NCI-H2107 treated with DMSO at 0.1 percent for 48 hours (cell line): ENCODE measurements at regions not wholly inside any gene's neighbourhood (a gene's known extent, or its start where the extent isn't known, plus 50 kb on each side); places are given as distances from the start of the nearest gene placed in this dataset.
"Not testable (repeated sequence)": the region's sequence is repeated elsewhere in the genome, so short reads cannot be mapped to it uniquely, and the experiment has no call there.

ENCODE experiments used
- DNase-seq: peaks from one replicate; lab custom pipeline; 2025; ENCODE audit not compliant: unreplicated experiment; lab: John Stamatoyannopoulos, UW

DNA sequence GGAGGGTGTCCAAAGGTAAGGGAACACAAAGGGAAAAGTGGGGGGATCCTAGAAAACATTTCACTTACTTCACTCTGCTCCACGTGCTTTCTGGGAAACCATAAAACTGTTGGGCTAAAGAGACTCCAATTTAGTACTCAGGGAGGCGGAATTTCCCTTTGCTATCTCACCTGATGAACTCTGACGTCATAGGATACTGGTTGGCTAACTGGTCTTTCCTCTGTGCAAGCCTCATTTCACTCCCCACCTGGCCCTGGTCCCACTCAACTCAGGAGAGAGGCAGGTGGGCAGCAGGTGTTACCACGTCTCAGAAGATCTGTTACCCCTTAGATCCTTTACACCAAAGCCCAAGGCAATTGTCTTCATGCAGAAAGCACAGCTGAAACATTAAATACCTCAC, 51.8 kb upstream of the PMAIP1 start:
- DNase-seq, result peak; percentile 98

DNA sequence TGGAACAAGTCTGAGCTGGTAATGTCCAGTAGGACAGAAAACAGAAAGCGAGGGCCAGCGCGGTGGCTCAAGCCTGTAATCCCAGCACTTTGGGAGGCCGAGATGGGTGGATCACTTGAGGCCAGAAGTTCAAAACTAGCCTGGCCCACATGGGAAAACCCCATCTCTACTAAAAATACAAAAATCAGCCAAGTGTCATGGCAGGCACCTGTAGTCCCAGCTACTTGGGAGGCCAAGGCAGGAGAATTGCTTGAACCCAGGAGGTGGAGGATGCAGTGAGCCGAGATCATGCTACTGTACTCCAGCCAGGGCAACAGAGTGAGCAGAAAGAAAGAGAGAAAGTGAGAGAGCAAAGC, 52.3 kb upstream of the PMAIP1 start:
- not testable (repeated sequence) for DNase-seq

- DNase-seq, result peak; percentile 45
Observed at GRCh38 chr18:59846814-59847490, 52.8 kb upstream of the PMAIP1 start.

GRCh38 chr18:59842947-59843346, 56.8 kb upstream of the PMAIP1 start:
- DNase-seq, result no peak

DNA sequence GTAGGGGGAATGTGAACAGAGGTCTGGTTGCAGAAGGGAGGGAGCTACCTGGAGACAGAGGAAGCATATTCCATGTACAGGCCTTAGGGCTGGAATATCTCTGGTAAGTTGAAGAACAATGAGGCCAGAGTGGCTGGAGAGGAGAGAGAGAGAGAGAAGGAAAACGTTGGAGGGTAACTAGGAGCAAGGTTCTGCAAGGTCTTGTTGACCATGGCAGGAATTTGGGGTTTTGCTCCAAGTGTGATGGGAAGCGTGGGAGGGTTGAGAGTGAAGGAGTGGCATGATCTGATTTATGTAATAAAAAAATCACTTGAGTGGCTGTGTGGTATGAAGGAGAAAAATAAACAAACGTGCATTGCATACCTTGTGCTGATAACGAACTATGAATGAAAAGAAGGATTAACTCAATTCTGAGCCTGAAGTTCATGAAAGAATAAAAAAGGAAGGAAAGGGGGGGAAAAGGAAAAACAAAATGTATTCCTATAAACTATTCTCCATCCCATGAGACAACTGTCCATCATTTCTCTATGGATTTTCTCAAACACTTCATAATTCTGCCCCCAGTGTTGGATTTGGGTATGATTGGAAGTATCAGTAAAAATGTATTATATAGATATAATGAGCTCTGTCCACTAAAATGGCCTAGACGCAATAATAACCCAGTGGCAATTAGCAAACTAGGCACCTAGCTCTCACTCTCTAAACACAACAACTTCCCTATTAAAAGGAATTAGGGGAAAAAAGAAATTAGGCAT, 59.7 kb upstream of the PMAIP1 start:
- DNase-seq, result peak; percentile 9

- no peak for DNase-seq
Observed at GRCh38 chr18:59839246-59839645, 60.5 kb upstream of the PMAIP1 start.

DNA sequence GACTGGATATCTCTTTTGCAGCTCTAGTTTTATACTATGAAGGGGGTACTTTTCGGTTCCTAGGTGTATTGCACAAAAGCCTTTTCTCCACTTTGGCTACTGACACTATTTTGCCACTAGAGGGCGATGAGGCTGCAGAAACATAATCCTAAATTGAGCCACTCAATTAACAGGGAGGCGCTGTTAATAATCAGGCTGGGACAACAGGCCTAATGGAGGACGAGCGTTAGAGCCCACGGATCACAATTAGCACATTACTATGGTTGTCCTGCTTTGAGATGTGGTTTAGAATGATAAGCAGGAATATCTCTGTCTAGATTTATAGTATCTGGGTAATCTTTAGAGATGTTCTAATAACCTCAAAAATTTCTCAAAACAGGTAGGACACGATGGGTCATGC, 62.2 kb upstream of the PMAIP1 start:
- DNase-seq, result peak; percentile 83

DNA sequence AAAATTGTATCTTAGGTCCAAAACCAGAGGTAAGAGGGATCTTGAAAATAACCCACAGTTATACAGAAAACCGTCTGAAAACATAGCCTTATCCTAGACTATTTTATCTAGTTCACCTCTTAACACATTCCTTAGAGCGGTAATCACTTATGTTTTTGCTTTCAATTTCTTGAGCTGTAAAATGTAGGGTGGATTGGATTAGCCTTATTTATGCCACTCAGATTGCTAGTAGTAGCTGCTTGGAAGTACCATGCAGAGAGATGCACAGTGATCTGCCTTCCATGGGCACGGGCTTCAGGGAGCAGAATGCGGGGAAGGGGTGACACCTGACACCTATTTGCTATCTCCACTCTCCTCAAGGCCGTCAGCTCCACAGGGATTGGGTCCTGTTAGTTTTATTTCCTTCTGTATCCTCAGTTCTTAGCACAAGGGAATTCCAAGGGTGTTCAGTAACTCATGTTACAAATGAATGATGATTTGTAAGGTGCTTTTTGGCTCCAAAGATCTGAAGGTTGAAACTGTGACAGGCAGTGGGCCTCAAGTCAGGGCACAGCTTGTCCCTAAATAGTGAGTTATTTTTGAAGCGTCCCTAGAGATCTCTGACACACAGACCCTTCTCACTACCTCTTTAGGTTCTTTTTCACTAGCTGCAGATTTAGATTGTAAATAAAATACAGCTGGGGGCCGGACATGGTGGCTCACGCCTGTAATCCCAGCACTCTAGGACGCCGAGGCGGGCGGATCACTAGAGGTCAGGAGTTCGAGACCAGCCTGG, 64.0 kb upstream of the PMAIP1 start:
- peak; percentile 65 for DNase-seq

DNA sequence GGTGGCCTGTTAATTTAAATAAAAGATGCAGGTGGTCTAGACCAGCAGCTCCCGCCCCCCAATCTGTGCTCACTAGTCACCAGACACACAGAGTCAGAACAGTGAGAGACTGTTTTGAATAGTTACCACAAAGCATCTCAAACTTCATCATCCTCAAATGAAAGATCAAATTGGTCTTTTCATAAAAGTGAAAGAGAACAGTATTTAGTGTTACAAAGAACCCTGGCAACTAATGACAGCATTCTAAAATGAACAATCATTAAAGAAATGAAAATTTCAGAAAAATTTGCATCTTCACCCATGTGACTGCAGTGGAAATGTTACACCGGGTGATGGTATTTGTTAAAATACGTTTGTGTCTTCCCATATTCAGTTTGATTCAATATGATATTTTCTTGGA, 65.5 kb upstream of the PMAIP1 start:
- DNase-seq, result no peak

DNA sequence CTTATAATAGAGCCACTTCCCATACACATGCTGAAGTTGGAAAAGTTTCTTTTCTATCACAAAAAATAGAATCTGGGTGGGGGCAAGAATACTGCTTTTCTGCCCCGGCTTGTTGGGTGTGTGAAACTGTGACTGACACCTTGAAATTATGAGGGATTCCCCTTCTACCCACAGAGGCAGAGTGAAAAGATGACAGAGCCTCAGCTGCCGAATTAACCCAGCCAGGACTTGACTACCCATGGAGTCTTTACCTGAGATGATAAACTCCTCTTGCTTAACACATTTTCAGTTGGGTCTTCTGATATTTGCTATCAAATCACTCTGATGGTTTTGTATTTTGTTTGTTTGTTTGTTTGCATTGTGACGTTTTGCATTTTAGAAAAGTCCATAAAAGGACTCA, 66.0 kb upstream of the PMAIP1 start:
- no peak for DNase-seq

GRCh38 chr18:59823596-59824195, 76.1 kb upstream of the PMAIP1 start:
- peak; percentile 83 for DNase-seq

GRCh38 chr18:59822612-59823550, 76.9 kb upstream of the PMAIP1 start:
- DNase-seq, result no peak

- DNase-seq, result no peak
Observed at GRCh38 chr18:59821983-59822382, 77.8 kb upstream of the PMAIP1 start.

- no peak for DNase-seq
Observed at GRCh38 chr18:59820663-59821062, 79.1 kb upstream of the PMAIP1 start.

DNA sequence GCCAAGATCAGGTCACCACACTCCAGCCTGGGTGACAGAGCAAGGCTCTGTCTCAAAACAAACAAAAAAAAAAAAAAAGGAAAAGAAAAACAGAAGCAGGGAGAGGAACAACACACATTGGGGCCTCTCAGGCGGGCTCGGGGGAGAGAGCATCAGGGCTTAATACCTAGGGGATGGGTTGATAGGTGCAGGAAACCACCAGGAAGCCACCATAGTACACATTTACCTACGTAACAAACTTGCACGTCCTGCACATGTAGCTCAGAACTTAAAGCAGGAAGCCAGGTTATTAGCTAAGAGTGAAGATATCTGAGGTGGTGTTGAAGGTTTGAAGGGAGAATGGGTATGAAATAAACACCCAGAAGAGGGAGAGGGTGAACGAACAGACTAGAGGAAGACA, 81.0 kb upstream of the PMAIP1 start:
- DNase-seq, result no peak

DNA sequence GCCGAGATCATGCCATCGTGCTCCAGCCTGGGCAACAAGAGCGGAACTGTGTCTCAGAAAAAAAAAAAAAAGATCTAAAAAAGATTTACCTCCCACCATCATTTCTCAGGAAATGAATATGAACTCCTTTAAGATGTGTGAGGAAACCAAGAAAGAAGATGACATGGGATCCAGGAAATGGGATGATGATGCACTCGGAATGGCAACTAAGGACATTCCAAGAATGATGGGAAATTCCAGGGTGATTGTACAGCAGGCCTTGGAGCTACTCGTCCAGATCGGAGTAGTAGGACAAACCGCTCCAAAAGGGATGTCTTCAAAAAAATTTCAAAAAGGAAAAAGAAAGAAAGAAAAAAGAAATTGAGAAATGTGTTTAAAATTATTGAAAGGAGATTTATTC, 84.9 kb upstream of the PMAIP1 start:
- DNase-seq, result no peak

GRCh38 chr18:59813942-59814341, 85.9 kb upstream of the PMAIP1 start:
- DNase-seq, result no peak

DNA sequence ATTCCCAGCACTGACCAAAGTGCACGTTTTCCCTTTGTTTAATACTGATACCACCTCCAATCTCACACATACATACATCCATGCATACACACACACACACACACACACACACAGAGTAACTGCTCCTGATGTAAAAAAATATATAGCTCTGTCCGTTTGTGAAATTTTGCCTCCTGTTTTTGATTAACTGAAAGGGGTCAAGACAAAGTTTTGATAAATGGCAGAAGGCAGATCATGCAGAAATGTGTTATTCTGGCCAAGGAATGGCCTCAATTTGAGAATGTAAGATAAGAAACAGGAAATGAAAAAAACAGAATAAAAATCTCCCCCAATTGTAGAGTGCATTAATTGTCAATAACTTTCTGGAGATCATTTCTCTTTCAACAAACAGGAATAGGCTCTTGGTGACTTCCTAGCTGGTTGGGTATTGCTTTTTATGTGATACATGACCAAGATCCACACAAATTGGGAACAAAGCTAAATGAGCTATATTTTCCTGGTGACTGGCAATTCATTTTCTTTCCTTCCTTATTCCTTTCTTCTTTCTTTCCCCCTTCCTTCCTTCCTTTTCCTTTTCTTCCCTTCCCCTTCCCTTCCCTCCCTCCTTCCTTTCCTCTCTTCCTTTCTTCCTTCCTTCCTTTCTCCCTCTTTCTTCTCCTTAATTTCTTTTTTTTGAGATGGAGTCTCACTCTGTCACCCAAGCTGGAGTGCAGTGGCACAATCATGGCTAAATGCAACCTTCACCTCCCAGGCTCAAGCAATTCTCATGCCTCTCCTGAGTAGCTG, 88.9 kb upstream of the PMAIP1 start:
- no peak for DNase-seq

- no peak for DNase-seq
Observed at GRCh38 chr18:59810183-59810582, 89.6 kb upstream of the PMAIP1 start.

- no peak for DNase-seq
Observed at GRCh38 chr18:59802031-59802430, 97.8 kb upstream of the PMAIP1 start.
